GOT3 (cell line): ENCODE measurements at regions not wholly inside any gene's neighbourhood (a gene's known extent, or its start where the extent isn't known, plus 50 kb on each side); places are given as distances from the start of the nearest gene placed in this dataset.
A peak's percentile ranks its signal among the peaks of the same experiment; 100 is the strongest.

ENCODE experiments used
- DNase-seq: peaks from one replicate; lab custom pipeline; 2025; ENCODE audit warnings: mixed read lengths; lab: John Stamatoyannopoulos, UW

- no peak for DNase-seq
These were observed 65.1 kb upstream of the FBRSL1 start for GRCh38 chr12:132424811-132425210.

- DNase-seq, result no peak
These were observed 65.9 kb upstream of the FBRSL1 start for GRCh38 chr12:132423820-132424645.

GRCh38 chr12:132423251-132423819 is 66.6 kb upstream of the FBRSL1 start:
- no peak for DNase-seq

GRCh38 chr12:132422381-132423043 is 67.4 kb upstream of the FBRSL1 start:
- DNase-seq, result no peak

- DNase-seq, result no peak
These were observed 67.9 kb upstream of the FBRSL1 start for GRCh38 chr12:132422040-132422380.

- no peak for DNase-seq
These were observed 70.2 kb upstream of the FBRSL1 start for GRCh38 chr12:132419631-132420246.

GRCh38 chr12:132418393-132418925 is 71.5 kb upstream of the FBRSL1 start:
- no peak for DNase-seq

- DNase-seq, result no peak
These were observed 72.2 kb upstream of the FBRSL1 start for GRCh38 chr12:132417741-132418140.

- DNase-seq, result no peak
These were observed 73.1 kb upstream of the FBRSL1 start for GRCh38 chr12:132416827-132417226.

- DNase-seq, result no peak
These were observed 73.8 kb upstream of the FBRSL1 start for GRCh38 chr12:132416121-132416673.

GRCh38 chr12:132415327-132416120 is 74.4 kb upstream of the FBRSL1 start:
- no peak for DNase-seq

GRCh38 chr12:132414634-132415326 is 75.2 kb upstream of the FBRSL1 start:
- peak; percentile 23 for DNase-seq

- no peak for DNase-seq
These were observed 75.9 kb upstream of the FBRSL1 start for GRCh38 chr12:132413931-132414588.

- no peak for DNase-seq
These were observed 78.5 kb upstream of the FBRSL1 start for GRCh38 chr12:132411457-132411856.

GRCh38 chr12:132410849-132411248 is 79.1 kb upstream of the FBRSL1 start:
- no peak for DNase-seq

GRCh38 chr12:132410296-132410625 is 79.7 kb upstream of the FBRSL1 start:
- no peak for DNase-seq

GRCh38 chr12:132409495-132410295 is 80.3 kb upstream of the FBRSL1 start:
- DNase-seq, result no peak

- DNase-seq, result no peak
These were observed 79.5 kb upstream of the GALNT9 start for GRCh38 chr12:132408626-132409494.

- DNase-seq, result no peak
These were observed 78.6 kb upstream of the GALNT9 start for GRCh38 chr12:132407992-132408391.
